Liver (tissue), 8 donors: ENCODE measurements at regions not wholly inside any gene's neighbourhood (a gene's known extent, or its start where the extent isn't known, plus 50 kb on each side); places are given as distances from the start of the nearest gene placed in this dataset.

Experiments
- DNase-seq: peaks from one replicate; pipeline ENCODE4 v3.0.0-alpha.2; 2017; ENCODE audit warnings: low spot score
- H3K27ac ChIP-seq, 2 donors: one replicate each; pipeline ENCODE4 v1.7.0; 2013; ENCODE audit warnings: inconsistent platforms in 2 of 2, low read length in 2 of 2, control low read depth in 1 of 2, low read depth in 1 of 2, mild to moderate bottlenecking in 1 of 2
- H3K27me3 ChIP-seq, 4 donors: one replicate each; pipeline versions ENCODE4 v1.6.1 to v1.7.0; 2013; ENCODE audit warnings: low read length in 3 of 4, inconsistent platforms in 1 of 4, mild to moderate bottlenecking in 1 of 4, moderate library complexity in 1 of 4; ENCODE audit not compliant: control insufficient read depth in 4 of 4, insufficient read depth in 4 of 4
- H3K36me3 ChIP-seq, 4 donors: one replicate each; pipeline versions ENCODE4 v1.6.1 to v1.7.0; 2013; ENCODE audit warnings: low read length in 3 of 4, mild to moderate bottlenecking in 3 of 4, low read depth in 1 of 4, moderate library complexity in 1 of 4; ENCODE audit not compliant: control insufficient read depth in 4 of 4, insufficient read depth in 3 of 4
- H3K4me1 ChIP-seq, 4 donors: one replicate each; pipeline versions ENCODE4 v1.6.1 to v1.7.0; 2013; ENCODE audit warnings: low read length in 3 of 4, mild to moderate bottlenecking in 3 of 4, moderate library complexity in 1 of 4; ENCODE audit not compliant: control insufficient read depth in 4 of 4, insufficient read depth in 4 of 4
- H3K4me3 ChIP-seq, 3 donors: one replicate each; pipeline versions ENCODE4 v1.6.1 to v1.7.0; 2013; ENCODE audit warnings: low read length in 3 of 3, control low read depth in 1 of 3, low read depth in 1 of 3, mild to moderate bottlenecking in 1 of 3
- H3K9ac ChIP-seq, 2 donors: one replicate each; pipeline ENCODE4 v1.7.0; 2013; ENCODE audit warnings: low read length in 2 of 2, mild to moderate bottlenecking in 2 of 2, moderate library complexity in 2 of 2, control low read depth in 1 of 2, low read depth in 1 of 2
- H3K9me3 ChIP-seq, 4 donors: one replicate each; pipeline versions ENCODE4 v1.6.1 to v1.7.0; 2013; ENCODE audit warnings: low read length in 3 of 4; ENCODE audit not compliant: control insufficient read depth in 4 of 4
- CTCF ChIP-seq: fragments of 150-350 bp; IDR thresholded peaks from 2 replicates; pipeline ENCODE4 v1.5.1; 2017; ENCODE audit warnings: improper control_type of control experiment, low read depth, low read length; ENCODE audit not compliant: missing input control
- EGR1 ChIP-seq, 2 donors: IDR thresholded peaks; 2 replicates each; pipeline ENCODE4 v1.6.1; 2016 to 2018; ENCODE audit warnings: antibody characterized with exemption in 2 of 2, low read depth in 2 of 2
- FOXA1 ChIP-seq: IDR thresholded peaks from 2 replicates; pipeline ENCODE4 v1.6.1; 2016; ENCODE audit warnings: antibody characterized with exemption
- FOXA2 ChIP-seq: IDR thresholded peaks from 2 replicates; pipeline ENCODE4 v1.6.1; 2016; ENCODE audit warnings: antibody characterized with exemption
- GABPA ChIP-seq, 2 donors: IDR thresholded peaks in 1 of 2; conservative IDR thresholded peaks in 1 of 2; 2 replicates each; pipeline ENCODE4 v1.6.1; 2016; ENCODE audit warnings: antibody characterized with exemption in 2 of 2, mild to moderate bottlenecking in 1 of 2, moderate library complexity in 1 of 2
- HNF4A ChIP-seq, 2 donors: conservative IDR thresholded peaks; 2 replicates each; pipeline ENCODE4 v1.6.1; 2016; ENCODE audit warnings: antibody characterized with exemption in 2 of 2, mild to moderate bottlenecking in 2 of 2
- JUND ChIP-seq, 2 donors: IDR thresholded peaks; 2 replicates each; pipeline ENCODE4 v1.6.1; 2016; ENCODE audit warnings: antibody characterized with exemption in 2 of 2
- MAX ChIP-seq: IDR thresholded peaks from 2 replicates; pipeline ENCODE4 v1.6.1; 2016; ENCODE audit warnings: antibody characterized with exemption
- NR2F2 ChIP-seq: IDR thresholded peaks from 2 replicates; pipeline ENCODE4 v1.6.1; 2016; ENCODE audit warnings: antibody characterized with exemption
- RAD21 ChIP-seq, 2 donors: IDR thresholded peaks; 2 replicates each; pipeline ENCODE4 v1.6.1; 2016; ENCODE audit warnings: antibody characterized with exemption in 2 of 2, mild to moderate bottlenecking in 2 of 2
- RXRA ChIP-seq, 2 donors: IDR thresholded peaks; 2 replicates each; pipeline ENCODE4 v1.6.1; 2017 to 2018; ENCODE audit warnings: antibody characterized with exemption in 2 of 2, mild to moderate bottlenecking in 1 of 2
- SP1 ChIP-seq: IDR thresholded peaks from 2 replicates; pipeline ENCODE4 v1.6.1; 2018; ENCODE audit warnings: antibody characterized with exemption, mild to moderate bottlenecking
- TAF1 ChIP-seq: conservative IDR thresholded peaks from 2 replicates; pipeline ENCODE4 v1.6.1; 2016; ENCODE audit warnings: antibody characterized with exemption, mild to moderate bottlenecking
- YY1 ChIP-seq: IDR thresholded peaks from 2 replicates; pipeline ENCODE4 v1.6.1; 2016; ENCODE audit warnings: antibody characterized with exemption, mild to moderate bottlenecking
- ZBTB33 ChIP-seq: IDR thresholded peaks from 2 replicates; pipeline ENCODE4 v1.6.1; 2016; ENCODE audit warnings: antibody characterized with exemption
- WGBS: extraction: QIAGEN DNeasy Blood & Tissue Kit; methylation state at CpG from one replicate; pipeline ENCODE4 v1.1.7; 2013; 5-methylcytosine and 5-hydroxymethylcytosine counted together
- TF ChIP-seq, protein P1 (sequence below): IDR thresholded peaks from 2 replicates; pipeline ENCODE4 v1.6.1; 2016; ENCODE audit warnings: antibody characterized with exemption, mild to moderate bottlenecking
- donor health status: healthy.
- donor health status: healthy.
- donor health status: healthy.
- donor health status: healthy.
- donor health status: healthy.

DNA sequence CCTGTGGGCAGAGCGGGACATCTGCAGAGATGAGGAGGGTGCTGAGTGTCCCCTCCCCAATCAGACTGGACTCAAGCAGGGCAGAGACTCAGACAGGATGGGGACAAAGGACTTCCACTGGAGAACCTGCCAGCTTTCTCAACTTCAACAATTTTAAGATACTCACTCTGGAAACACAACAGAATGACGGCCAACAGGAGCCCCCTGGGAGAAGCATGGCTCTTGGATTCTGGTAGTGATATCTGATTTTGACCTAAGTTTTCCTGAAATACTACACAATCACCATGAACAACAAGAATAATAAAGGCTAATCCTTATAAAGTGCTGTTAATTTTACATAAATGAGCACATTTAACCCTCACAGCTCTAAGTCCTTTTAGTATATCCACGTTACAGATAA, 83.5 kb upstream of the PLEKHG1 start:
- Histone ChIP-seq H3K9ac (no peak overlapping the region), H3K9me3 (no peaks in the 10 kb centered on the region), H3K27ac (no peak overlapping the region), H3K36me3 (no peaks in the 10 kb centered on the region), H3K27me3 (no peaks in the 10 kb centered on the region), H3K4me1 (peaks cover 0 to 5% (median 1%) of the 10 kb centered on the region in 4 donors), H3K4me3 (no peak overlapping the region)
- 92% methylated on average over 3 of the region's 3 CpGs for WGBS
- TF ChIP-seq ZBTB33 (no peak), GABPA (IDR thresholded peaks at IDR 0.05 in 1 of 2, conservative IDR thresholded peaks at IDR 0.05 in 1 of 2) (no peak), NR2F2 (no peak), MAX (no peak), JUND (IDR thresholded peaks at IDR 0.05) (no peak), EGR1 (IDR thresholded peaks at IDR 0.05; ENCODE audit: low read depth in 2 of 2) (no peak), TAF1 (no peak), FOXA2 (no peak), HNF4A (conservative IDR thresholded peaks at IDR 0.05) (no peak)
- TF ChIP-seq, protein P1, sequence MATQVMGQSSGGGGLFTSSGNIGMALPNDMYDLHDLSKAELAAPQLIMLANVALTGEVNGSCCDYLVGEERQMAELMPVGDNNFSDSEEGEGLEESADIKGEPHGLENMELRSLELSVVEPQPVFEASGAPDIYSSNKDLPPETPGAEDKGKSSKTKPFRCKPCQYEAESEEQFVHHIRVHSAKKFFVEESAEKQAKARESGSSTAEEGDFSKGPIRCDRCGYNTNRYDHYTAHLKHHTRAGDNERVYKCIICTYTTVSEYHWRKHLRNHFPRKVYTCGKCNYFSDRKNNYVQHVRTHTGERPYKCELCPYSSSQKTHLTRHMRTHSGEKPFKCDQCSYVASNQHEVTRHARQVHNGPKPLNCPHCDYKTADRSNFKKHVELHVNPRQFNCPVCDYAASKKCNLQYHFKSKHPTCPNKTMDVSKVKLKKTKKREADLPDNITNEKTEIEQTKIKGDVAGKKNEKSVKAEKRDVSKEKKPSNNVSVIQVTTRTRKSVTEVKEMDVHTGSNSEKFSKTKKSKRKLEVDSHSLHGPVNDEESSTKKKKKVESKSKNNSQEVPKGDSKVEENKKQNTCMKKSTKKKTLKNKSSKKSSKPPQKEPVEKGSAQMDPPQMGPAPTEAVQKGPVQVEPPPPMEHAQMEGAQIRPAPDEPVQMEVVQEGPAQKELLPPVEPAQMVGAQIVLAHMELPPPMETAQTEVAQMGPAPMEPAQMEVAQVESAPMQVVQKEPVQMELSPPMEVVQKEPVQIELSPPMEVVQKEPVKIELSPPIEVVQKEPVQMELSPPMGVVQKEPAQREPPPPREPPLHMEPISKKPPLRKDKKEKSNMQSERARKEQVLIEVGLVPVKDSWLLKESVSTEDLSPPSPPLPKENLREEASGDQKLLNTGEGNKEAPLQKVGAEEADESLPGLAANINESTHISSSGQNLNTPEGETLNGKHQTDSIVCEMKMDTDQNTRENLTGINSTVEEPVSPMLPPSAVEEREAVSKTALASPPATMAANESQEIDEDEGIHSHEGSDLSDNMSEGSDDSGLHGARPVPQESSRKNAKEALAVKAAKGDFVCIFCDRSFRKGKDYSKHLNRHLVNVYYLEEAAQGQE, result no peak
- DNase-seq, result no peak

DNA sequence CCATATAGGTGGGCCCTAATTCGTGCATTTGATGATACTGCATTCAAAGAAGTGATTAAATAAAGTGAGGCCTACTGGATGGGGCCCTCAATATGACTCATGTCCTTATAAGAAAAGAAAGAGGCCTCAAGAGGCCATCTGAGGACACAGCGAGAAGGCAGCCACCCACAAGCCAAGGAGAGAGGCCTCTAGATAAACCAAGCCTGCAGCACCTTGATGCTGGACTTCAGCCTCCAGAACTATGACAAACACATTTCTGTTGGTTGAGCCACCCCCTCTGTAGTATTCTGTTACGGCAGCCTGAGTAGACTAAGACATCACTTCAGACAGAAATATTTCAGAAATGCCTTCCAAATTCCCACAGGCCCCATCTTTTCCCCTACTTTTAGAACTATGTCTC, 82.5 kb upstream of the PLEKHG1 start:
- no peaks in the 10 kb centered on the region for H3K27me3 ChIP-seq
- no peaks in the 10 kb centered on the region for H3K36me3 ChIP-seq
- no peak overlapping the region for H3K27ac ChIP-seq
- WGBS, result 92% methylated on average over 3 of the region's 3 CpGs
- H3K9me3 ChIP-seq, result no peaks in the 10 kb centered on the region
- no peak for TF ChIP-seq CTCF
- TF ChIP-seq HNF4A (conservative IDR thresholded peaks at IDR 0.05), result no peak
- no peak for TF ChIP-seq FOXA1
- TF ChIP-seq, protein P1, result no peak
- no peak for TF ChIP-seq EGR1 (IDR thresholded peaks at IDR 0.05; ENCODE audit: low read depth in 2 of 2)
- no peak for TF ChIP-seq YY1
- TF ChIP-seq TAF1, result no peak
- no peak for TF ChIP-seq RAD21 (IDR thresholded peaks at IDR 0.05)
- no peak for TF ChIP-seq SP1
- TF ChIP-seq RXRA (IDR thresholded peaks at IDR 0.05), result no peak
- no peak overlapping the region for H3K9ac ChIP-seq
- H3K4me1 ChIP-seq, result peaks cover 0 to 5% (median 1%) of the 10 kb centered on the region in 4 donors
- DNase-seq, result no peak
- H3K4me3 ChIP-seq, result no peak overlapping the region
